ENCODE measurements at regions not wholly inside any gene's neighbourhood (a gene's known extent, or its start where the extent isn't known, plus 50 kb on each side); places are given as distances from the start of the nearest gene placed in this dataset.

DNA sequence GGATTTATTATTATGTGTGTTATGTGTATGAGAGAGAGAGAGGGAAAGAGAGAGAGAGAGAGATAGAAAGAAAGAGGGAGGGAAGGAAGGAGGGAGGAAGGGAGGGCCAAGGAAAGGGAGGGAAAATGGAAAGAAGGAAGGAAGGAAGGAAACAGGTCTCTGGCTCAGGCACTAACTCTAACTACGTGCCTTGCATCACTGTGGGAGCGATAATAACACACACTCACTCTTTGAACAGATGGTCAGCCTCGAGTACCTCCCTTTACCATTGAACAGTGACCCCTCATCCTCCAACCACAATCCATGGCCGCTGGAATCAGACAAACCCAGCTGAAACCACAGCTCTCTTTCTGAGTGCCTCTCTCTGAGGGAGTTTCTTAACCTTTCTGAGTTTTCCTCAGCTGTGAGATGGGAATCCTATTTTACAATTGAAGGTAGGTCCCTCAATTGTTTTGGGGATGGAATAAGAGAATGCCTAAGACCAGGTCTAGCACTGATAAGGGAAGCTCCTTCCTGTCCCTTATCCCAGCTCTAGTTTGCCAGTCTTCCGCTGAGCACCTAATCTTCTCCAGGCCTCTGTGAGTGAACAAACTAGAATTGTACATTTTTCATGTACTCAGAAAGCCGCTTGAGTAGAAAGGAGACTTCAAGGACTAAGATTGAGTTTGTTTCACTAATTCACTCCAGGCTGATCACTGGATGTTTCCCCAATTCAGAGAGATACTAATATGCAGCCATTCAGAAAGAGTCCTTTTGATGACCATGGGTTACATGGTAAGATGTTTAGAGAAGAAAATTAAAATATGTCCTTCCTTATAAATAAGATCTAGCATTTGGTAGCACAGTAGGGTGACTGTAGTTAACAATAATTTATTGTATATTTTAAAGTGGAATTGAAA, 62.8 kb downstream of the IRF2BP2 start:
- TF ChIP-seq, protein P1, sequence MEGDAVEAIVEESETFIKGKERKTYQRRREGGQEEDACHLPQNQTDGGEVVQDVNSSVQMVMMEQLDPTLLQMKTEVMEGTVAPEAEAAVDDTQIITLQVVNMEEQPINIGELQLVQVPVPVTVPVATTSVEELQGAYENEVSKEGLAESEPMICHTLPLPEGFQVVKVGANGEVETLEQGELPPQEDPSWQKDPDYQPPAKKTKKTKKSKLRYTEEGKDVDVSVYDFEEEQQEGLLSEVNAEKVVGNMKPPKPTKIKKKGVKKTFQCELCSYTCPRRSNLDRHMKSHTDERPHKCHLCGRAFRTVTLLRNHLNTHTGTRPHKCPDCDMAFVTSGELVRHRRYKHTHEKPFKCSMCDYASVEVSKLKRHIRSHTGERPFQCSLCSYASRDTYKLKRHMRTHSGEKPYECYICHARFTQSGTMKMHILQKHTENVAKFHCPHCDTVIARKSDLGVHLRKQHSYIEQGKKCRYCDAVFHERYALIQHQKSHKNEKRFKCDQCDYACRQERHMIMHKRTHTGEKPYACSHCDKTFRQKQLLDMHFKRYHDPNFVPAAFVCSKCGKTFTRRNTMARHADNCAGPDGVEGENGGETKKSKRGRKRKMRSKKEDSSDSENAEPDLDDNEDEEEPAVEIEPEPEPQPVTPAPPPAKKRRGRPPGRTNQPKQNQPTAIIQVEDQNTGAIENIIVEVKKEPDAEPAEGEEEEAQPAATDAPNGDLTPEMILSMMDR (IDR thresholded peaks at IDR 0.05): no peak
- no peak for TF ChIP-seq POLR2A (IDR thresholded peaks at IDR 0.05)
